ENCODE measurements at regions not wholly inside any gene's neighbourhood (a gene's known extent, or its start where the extent isn't known, plus 50 kb on each side); places are given as distances from the start of the nearest gene placed in this dataset.

GRCh38 chr6:106885679-106886078 is 88.8 kb downstream of the CD24 start:
- H3K36me3 Mint-ChIP-seq (ENCODE audit: low read depth): no peaks in the 10 kb centered on the region
- H3K4me3 Mint-ChIP-seq: no peak overlapping the region
- peaks cover 4% of the 10 kb centered on the region for H3K27me3 Mint-ChIP-seq (ENCODE audit: insufficient read depth)
- H3K27ac Mint-ChIP-seq: no peak overlapping the region
- H3K4me1 Mint-ChIP-seq (ENCODE audit: low read depth): peaks cover 9% of the 10 kb centered on the region
- DNase-seq: no peak
- no peaks in the 10 kb centered on the region for H3K9me3 Mint-ChIP-seq
- no peak for TF ChIP-seq CTCF (IDR thresholded peaks at IDR 0.05)

- Mint-ChIP-seq H3K4me1 (ENCODE audit: low read depth) (peaks cover 9% of the 10 kb centered on the region), H3K27me3 (ENCODE audit: insufficient read depth) (peaks cover 4% of the 10 kb centered on the region), H3K36me3 (ENCODE audit: low read depth) (no peaks in the 10 kb centered on the region), H3K9me3 (no peaks in the 10 kb centered on the region), H3K27ac (no peak overlapping the region), H3K4me3 (no peak overlapping the region)
- TF ChIP-seq CTCF (IDR thresholded peaks at IDR 0.05): no peak
- no peak for DNase-seq
Observed at GRCh38 chr6:106884576-106884975, 90.0 kb downstream of the CD24 start.

- H3K4me1 Mint-ChIP-seq (ENCODE audit: low read depth): peaks cover 9% of the 10 kb centered on the region
- TF ChIP-seq CTCF (IDR thresholded peaks at IDR 0.05): peak; percentile 17; the same call in 1 of the 2 replicates
- no peak overlapping the region for H3K27ac Mint-ChIP-seq
- no peaks in the 10 kb centered on the region for H3K9me3 Mint-ChIP-seq
- peaks cover 4% of the 10 kb centered on the region for H3K27me3 Mint-ChIP-seq (ENCODE audit: insufficient read depth)
- DNase-seq: no peak
- no peaks in the 10 kb centered on the region for H3K36me3 Mint-ChIP-seq (ENCODE audit: low read depth)
- H3K4me3 Mint-ChIP-seq: no peak overlapping the region
Observed at GRCh38 chr6:106883808-106884262, 90.7 kb downstream of the CD24 start.

GRCh38 chr6:106882601-106883518 is 91.7 kb downstream of the CD24 start:
- no peak for TF ChIP-seq CTCF (IDR thresholded peaks at IDR 0.05)
- Mint-ChIP-seq H3K4me1 (ENCODE audit: low read depth) (no peaks in the 10 kb centered on the region; the same call in 1 of the 2 replicates), H3K27me3 (ENCODE audit: insufficient read depth) (peaks cover 4% of the 10 kb centered on the region), H3K27ac (no peak overlapping the region), H3K36me3 (ENCODE audit: low read depth) (no peaks in the 10 kb centered on the region), H3K4me3 (no peak overlapping the region), H3K9me3 (no peaks in the 10 kb centered on the region)
- no peak for DNase-seq

- Mint-ChIP-seq H3K36me3 (ENCODE audit: low read depth) (no peaks in the 10 kb centered on the region), H3K27ac (no peak overlapping the region), H3K4me1 (ENCODE audit: low read depth) (no peaks in the 10 kb centered on the region), H3K4me3 (no peak overlapping the region), H3K9me3 (peaks cover under 1% of the 10 kb centered on the region), H3K27me3 (ENCODE audit: insufficient read depth) (peaks cover 4% of the 10 kb centered on the region)
- DNase-seq: no peak
- no peak for TF ChIP-seq CTCF (IDR thresholded peaks at IDR 0.05)
Observed at GRCh38 chr6:106882138-106882537, 92.4 kb downstream of the CD24 start.

All from HFFc6 (cell line).